H1 (cell line): ENCODE measurements at regions not wholly inside any gene's neighbourhood (a gene's known extent, or its start where the extent isn't known, plus 50 kb on each side); places are given as distances from the start of the nearest gene placed in this dataset.

Experiments
- CTCF ChIA-PET: fragments of 300-600 bp; sonication (Branson Sonifier 250); formaldehyde crosslinking; loops from one replicate; lab custom pipeline; 2021; ENCODE audit not compliant: partially characterized antibody; lab: Charles Lee
- POLR2A ChIA-PET: fragments of 300-600 bp; sonication (Branson Sonifier 250); formaldehyde crosslinking; loops from one replicate; lab custom pipeline; 2021; ENCODE audit warnings: inconsistent platforms; ENCODE audit not compliant: partially characterized antibody; lab: Charles Lee
- DNase-seq, 2 experiments: peaks; one replicate each; pipeline versions ENCODE4 v3.0.0 to v3.0.0-alpha.2; 2010 to 2022; ENCODE audit warnings: low spot score in 2 of 2, low read depth in 1 of 2, mixed read lengths in 1 of 2
- FAIRE-seq: peaks from 2 replicates; lab custom pipeline; 2011; peaks lifted over from hg19 to GRCh38; lab: Jason Lieb, UNC
- H2AFZ ChIP-seq: 2 replicates; pipeline ENCODE4 v1.8.1; 2012; ENCODE audit warnings: low read length, inconsistent platforms
- H2AK5ac ChIP-seq: 2 replicates; pipeline ENCODE4 v1.6.1; 2013; ENCODE audit warnings: low read depth, low read length
- H2BK120ac ChIP-seq: replicated peaks from 2 replicates; pipeline ENCODE3; 2013; ENCODE audit warnings: low read depth, low read length, inconsistent platforms
- H2BK12ac ChIP-seq: 2 replicates; pipeline ENCODE4 v1.6.1; 2013; ENCODE audit warnings: low read depth, low read length
- H2BK15ac ChIP-seq: 2 replicates; pipeline ENCODE4 v1.6.1; 2013; ENCODE audit warnings: low read length
- H2BK20ac ChIP-seq: 2 replicates; pipeline ENCODE4 v1.6.1; 2013; ENCODE audit warnings: low read length
- H2BK5ac ChIP-seq: 2 replicates; pipeline ENCODE4 v1.6.1; 2013; ENCODE audit warnings: low read depth, low read length
- H3K14ac ChIP-seq: 2 replicates; pipeline ENCODE4 v1.6.1; 2013; ENCODE audit warnings: inconsistent platforms; ENCODE audit not compliant: insufficient read length
- H3K18ac ChIP-seq: 2 replicates; pipeline ENCODE4 v1.6.1; 2013; ENCODE audit warnings: low read length; ENCODE audit errors: extremely low read depth
- H3K23ac ChIP-seq: 2 replicates; pipeline ENCODE4 v1.6.1; 2013; ENCODE audit warnings: inconsistent platforms; ENCODE audit not compliant: insufficient read length
- H3K23me2 ChIP-seq: 2 replicates; pipeline ENCODE4 v1.6.1; 2013; ENCODE audit warnings: low read depth, low read length
- H3K27ac ChIP-seq: 2 replicates; pipeline ENCODE4 v1.6.1; 2011; ENCODE audit warnings: low read depth, low read length, inconsistent platforms
- H3K27me3 ChIP-seq, 4 experiments: replicated peaks in 1 of 4; 1 replicate in 1 of 4; 2 replicates in 3 of 4; pipeline versions ENCODE4 v1.6.1 to v1.8.1; 2011 to 2013; ENCODE audit warnings: low read length in 3 of 4, mild to moderate bottlenecking in 3 of 4, inconsistent platforms in 2 of 4, mixed read lengths in 2 of 4, moderate library complexity in 1 of 4; ENCODE audit not compliant: control insufficient read depth in 3 of 4, insufficient read depth in 3 of 4; ENCODE audit errors: extremely low read depth in 1 of 4
- H3K36me3 ChIP-seq, 4 experiments: 2 replicates each; pipeline versions ENCODE4 v1.6.1 to v1.8.1; 2011 to 2013; ENCODE audit warnings: mild to moderate bottlenecking in 4 of 4, low read length in 3 of 4, moderate library complexity in 2 of 4, control low read depth in 1 of 4, inconsistent platforms in 1 of 4; ENCODE audit not compliant: insufficient read depth in 4 of 4, control insufficient read depth in 2 of 4
- H3K4ac ChIP-seq: replicated peaks from 2 replicates; pipeline ENCODE3; 2013; ENCODE audit warnings: low read length, low read depth, mixed read lengths, inconsistent platforms; ENCODE audit not compliant: insufficient read length
- H3K4me1 ChIP-seq, 4 experiments: replicated peaks in 1 of 4; 1 replicate in 1 of 4; 2 replicates in 3 of 4; pipeline versions ENCODE4 v1.6.1 to v1.8.1; 2011 to 2013; ENCODE audit warnings: low read length in 3 of 4, inconsistent platforms in 2 of 4, mixed read lengths in 1 of 4; ENCODE audit not compliant: insufficient read depth in 4 of 4, control insufficient read depth in 3 of 4
- H3K4me2 ChIP-seq, 2 experiments: 2 replicates each; pipeline versions ENCODE4 v1.6.1 to v1.8.1; 2011 to 2013; ENCODE audit warnings: low read depth in 2 of 2, low read length in 2 of 2, control low read depth in 1 of 2, inconsistent platforms in 1 of 2, mild to moderate bottlenecking in 1 of 2; ENCODE audit not compliant: insufficient read depth in 1 of 2
- H3K4me3 ChIP-seq, 4 experiments: fragments of 200-600, 300-600 bp in 1 of 4; sonication (generic), shearing (Covaris generic), sonication (Bioruptor Twin) in 1 of 4; 2 replicates each; pipeline versions ENCODE4 v1.5.1 to v1.8.1; 2011 to 2016; ENCODE audit warnings: low read length in 4 of 4, low read depth in 3 of 4, control low read depth in 2 of 4, inconsistent platforms in 2 of 4, mild to moderate bottlenecking in 2 of 4, mixed read lengths in 1 of 4, moderate library complexity in 1 of 4; ENCODE audit not compliant: insufficient read depth in 2 of 4; ENCODE audit errors: extremely low read depth in 1 of 4
- H3K56ac ChIP-seq: replicated peaks from 2 replicates; pipeline ENCODE3; 2013; ENCODE audit warnings: low read depth, mild to moderate bottlenecking, mixed read lengths, low read length, inconsistent platforms; ENCODE audit not compliant: insufficient read length
- H3K79me1 ChIP-seq: 2 replicates; pipeline ENCODE4 v1.6.1; 2013; ENCODE audit warnings: low read depth, low read length, control low read depth
- H3K79me2 ChIP-seq, 2 experiments: 2 replicates each; pipeline versions ENCODE4 v1.6.1 to v1.8.1; 2012 to 2013; ENCODE audit warnings: low read length in 2 of 2, mild to moderate bottlenecking in 2 of 2, inconsistent platforms in 1 of 2; ENCODE audit not compliant: insufficient read depth in 2 of 2, control insufficient read depth in 1 of 2
- H3K9ac ChIP-seq, 4 experiments: replicated peaks in 1 of 4; 1 replicate in 1 of 4; 2 replicates in 3 of 4; pipeline versions ENCODE4 v1.6.1 to v1.8.1; 2011 to 2013; ENCODE audit warnings: low read depth in 3 of 4, low read length in 3 of 4, control low read depth in 2 of 4, mild to moderate bottlenecking in 2 of 4, moderate library complexity in 2 of 4, inconsistent platforms in 1 of 4; ENCODE audit errors: extremely low read depth in 1 of 4
- H3K9me3 ChIP-seq, 2 experiments: 2 replicates each; pipeline versions ENCODE4 v1.6.1 to v1.8.1; 2012 to 2013; ENCODE audit warnings: mild to moderate bottlenecking in 2 of 2, moderate library complexity in 2 of 2, control low read depth in 1 of 2, inconsistent platforms in 1 of 2, low read depth in 1 of 2, low read length in 1 of 2, mixed read lengths in 1 of 2; ENCODE audit not compliant: insufficient read depth in 2 of 2
- H4K20me1 ChIP-seq, 2 experiments: replicated peaks in 1 of 2; 2 replicates each; pipeline versions ENCODE3 to v1.8.1; 2011 to 2013; ENCODE audit warnings: inconsistent platforms in 2 of 2, low read length in 2 of 2, mild to moderate bottlenecking in 1 of 2; ENCODE audit not compliant: insufficient read depth in 2 of 2, control insufficient read depth in 1 of 2
- H4K5ac ChIP-seq: 2 replicates; pipeline ENCODE4 v1.6.1; 2013; ENCODE audit warnings: low read length, low read depth, mixed read lengths, inconsistent platforms; ENCODE audit not compliant: insufficient read length
- H4K8ac ChIP-seq: 2 replicates; pipeline ENCODE4 v1.8.0; 2013; ENCODE audit warnings: mild to moderate bottlenecking, moderate library complexity, low read length, inconsistent platforms; ENCODE audit not compliant: insufficient read depth; ENCODE audit errors: extremely low read depth
- H4K91ac ChIP-seq: replicated peaks from 2 replicates; pipeline ENCODE3; 2013; ENCODE audit warnings: low read length, mixed read lengths, inconsistent platforms; ENCODE audit not compliant: insufficient read length
- EGR1 ChIP-seq: IDR thresholded peaks from 2 replicates; pipeline ENCODE4 v1.6.1; 2011; ENCODE audit warnings: low read depth, low read length, borderline replicate concordance
- SIN3A ChIP-seq, 2 experiments: IDR thresholded peaks in 1 of 2; conservative IDR thresholded peaks in 1 of 2; 2 replicates each; pipeline ENCODE4 v1.6.1; 2011 to 2012; ENCODE audit warnings: low read length in 2 of 2, improper control_type of control experiment in 1 of 2, low read depth in 1 of 2, mild to moderate bottlenecking in 1 of 2
- USF2 ChIP-seq: IDR thresholded peaks from 2 replicates; pipeline ENCODE4 v1.6.1; 2011; ENCODE audit warnings: low read length, improper control_type of control experiment
- WGBS, 2 experiments: shearing (Covaris generic) in 1 of 2; methylation state at CpG; one replicate each; pipeline versions ENCODE4 v1.1.6 to v1.1.7; 2013 to 2015; ENCODE audit warnings: low lambda C conversion rate in 2 of 2, mixed read lengths in 2 of 2, inconsistent platforms in 1 of 2, low coverage in 1 of 2, missing lambda C conversion rate in 1 of 2; ENCODE audit not compliant: insufficient replicate concordance in 2 of 2, insufficient coverage in 1 of 2, insufficient read length in 1 of 2; ENCODE audit errors: extremely low coverage in 1 of 2, missing lambda C conversion rate in 1 of 2; 5-methylcytosine and 5-hydroxymethylcytosine counted together

GRCh38 chr21:19228226-19228625 is 824.6 kb upstream of the TMPRSS15 start:
- no peaks in the 10 kb centered on the region for H3K9me3 ChIP-seq
- H2AFZ ChIP-seq: no peak overlapping the region
- H4K20me1 ChIP-seq: no peaks in the 10 kb centered on the region
- no peak overlapping the region for H4K8ac ChIP-seq
- H3K9ac ChIP-seq: no peak overlapping the region
- no peak overlapping the region for H3K4ac ChIP-seq
- FAIRE-seq: peak; percentile 13
- H2AK5ac ChIP-seq: no peak overlapping the region
- H2BK15ac ChIP-seq: no peak overlapping the region
- H3K36me3 ChIP-seq: no peaks in the 10 kb centered on the region
- 81% methylated on average over 1 of the region's 1 CpG; no CpG with 5 or more reads in 1 of the 2 experiments for WGBS, 2 experiments
- H3K14ac ChIP-seq: no peak overlapping the region
- H3K23ac ChIP-seq: no peak overlapping the region
- H3K79me2 ChIP-seq: no peaks in the 10 kb centered on the region
- no peaks in the 10 kb centered on the region for H3K4me1 ChIP-seq
- H2BK20ac ChIP-seq: no peak overlapping the region
- CTCF ChIA-PET: no interaction called here
- DNase-seq: no peak
- no peak overlapping the region for H2BK5ac ChIP-seq
- no peak overlapping the region for H4K5ac ChIP-seq
- no peaks in the 10 kb centered on the region for H3K23me2 ChIP-seq
- H3K4me3 ChIP-seq: no peak overlapping the region
- H3K56ac ChIP-seq: no peak overlapping the region
- H3K4me2 ChIP-seq: no peak overlapping the region
- H4K91ac ChIP-seq: no peak overlapping the region
- H3K27ac ChIP-seq: no peak overlapping the region
- no peak overlapping the region for H2BK12ac ChIP-seq
- POLR2A ChIA-PET: no interaction called here
- no peak overlapping the region for H2BK120ac ChIP-seq
- no peaks in the 10 kb centered on the region for H3K27me3 ChIP-seq
- H3K79me1 ChIP-seq: no peaks in the 10 kb centered on the region
- no peak overlapping the region for H3K18ac ChIP-seq
- TF ChIP-seq EGR1: no peak
- TF ChIP-seq USF2: no peak
- no peak for TF ChIP-seq SIN3A (conservative IDR thresholded peaks at IDR 0.05 in 1 of 2, IDR thresholded peaks at IDR 0.05 in 1 of 2; ENCODE audit: low read depth in 1 of 2, low read length in 2 of 2)
